NCI-H1105 treated with DMSO at 0.1 percent for 48 hours (cell line): ENCODE measurements at regions not wholly inside any gene's neighbourhood (a gene's known extent, or its start where the extent isn't known, plus 50 kb on each side); places are given as distances from the start of the nearest gene placed in this dataset.
A peak's percentile ranks its signal among the peaks of the same experiment; 100 is the strongest.

Experiments used
- DNase-seq: peaks from one replicate; lab custom pipeline; 2025; lab: John Stamatoyannopoulos, UW

DNA sequence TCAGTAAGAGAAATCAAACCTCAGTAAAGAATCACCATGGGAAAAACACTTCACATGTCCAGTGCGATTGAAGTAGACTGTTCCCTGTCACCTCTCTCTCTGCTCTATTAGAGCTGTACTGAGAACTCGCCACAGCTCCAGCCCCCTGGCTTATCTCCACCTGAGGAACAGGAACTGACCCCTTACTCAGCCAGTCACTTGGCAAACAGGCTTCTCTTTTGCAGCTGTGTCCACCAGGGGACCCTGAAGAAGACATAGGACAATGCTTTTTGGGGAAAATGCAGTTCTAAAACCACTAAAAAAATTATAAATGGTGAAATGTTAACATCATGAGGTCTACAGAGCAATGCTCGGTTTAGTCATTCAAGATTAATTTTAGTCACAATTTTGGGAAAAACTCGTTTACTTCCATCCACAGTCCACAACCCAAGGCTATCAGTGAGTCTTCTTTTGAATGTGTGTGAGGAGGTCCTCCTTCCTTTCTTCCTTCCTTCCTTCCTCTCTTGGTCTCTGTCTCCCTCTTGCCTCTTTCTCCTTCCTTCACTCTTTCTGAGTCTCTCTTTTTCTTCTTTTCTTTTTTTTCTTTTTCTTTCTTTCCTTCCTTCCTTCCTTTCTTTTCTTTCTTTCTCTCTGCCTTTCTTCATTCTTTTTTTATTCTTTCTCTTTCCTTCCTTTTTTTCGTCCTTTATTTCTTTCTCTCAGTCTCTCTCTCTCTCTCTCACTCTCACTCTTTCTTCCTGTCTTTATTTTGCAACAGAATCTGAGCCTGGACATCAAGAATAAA lies 1189.5 kb upstream of the TMEM132C start:
- no peak for DNase-seq

DNA sequence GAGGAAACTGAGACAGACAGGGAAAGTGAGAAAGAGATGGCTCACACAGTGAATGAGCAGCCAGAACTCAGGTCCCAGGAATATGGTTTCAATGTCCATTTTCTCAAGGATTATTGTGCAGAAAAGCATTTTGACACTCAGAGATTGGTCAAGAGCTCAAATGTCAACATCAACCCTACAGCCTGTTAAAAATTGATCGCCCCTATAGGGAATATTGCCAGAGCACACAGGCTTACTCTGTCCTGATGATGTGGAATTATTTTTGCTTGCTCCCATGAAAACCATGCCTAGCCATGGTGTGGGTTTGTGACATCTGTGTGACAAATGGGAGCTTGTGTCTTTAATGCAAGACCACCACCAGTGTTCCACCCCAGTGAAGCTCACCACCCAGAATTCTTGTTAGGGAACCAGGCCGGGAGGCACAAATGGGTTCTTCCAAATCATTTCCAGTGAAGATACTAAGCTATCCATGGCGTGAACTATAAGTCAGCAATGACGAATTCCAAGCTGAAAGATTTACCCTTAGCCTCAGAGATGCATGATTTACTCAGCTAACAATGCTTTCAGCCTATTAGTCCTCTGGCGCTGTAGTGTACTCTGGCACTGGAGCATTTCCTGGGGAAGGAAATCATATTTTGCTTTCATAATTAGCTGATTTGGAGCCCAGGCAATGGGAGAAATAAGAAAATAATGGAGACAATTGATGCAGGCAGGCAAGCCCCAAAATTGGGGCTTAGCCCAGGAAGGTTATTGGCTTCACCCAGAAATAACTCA lies 1188.2 kb upstream of the TMEM132C start:
- no peak for DNase-seq

DNA sequence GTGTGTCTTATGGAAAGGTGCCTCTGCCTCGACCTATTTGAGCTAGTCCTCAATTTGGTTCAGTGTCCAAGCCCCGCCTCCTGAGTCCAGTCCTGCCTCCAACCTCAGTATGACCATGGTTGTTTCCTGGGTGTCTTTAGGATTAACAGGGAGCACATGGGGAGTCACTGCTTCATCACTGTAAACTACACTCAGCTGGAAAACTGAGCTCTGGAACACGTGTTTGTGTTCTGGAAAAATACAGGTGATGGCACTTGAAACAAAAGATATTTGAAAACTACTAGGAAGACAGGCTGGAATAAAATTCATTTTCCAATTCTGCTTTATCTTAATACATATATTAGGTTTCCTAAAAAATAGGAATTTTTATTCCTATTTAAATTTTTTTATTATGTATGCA lies 1187.3 kb upstream of the TMEM132C start:
- no peak for DNase-seq

DNA sequence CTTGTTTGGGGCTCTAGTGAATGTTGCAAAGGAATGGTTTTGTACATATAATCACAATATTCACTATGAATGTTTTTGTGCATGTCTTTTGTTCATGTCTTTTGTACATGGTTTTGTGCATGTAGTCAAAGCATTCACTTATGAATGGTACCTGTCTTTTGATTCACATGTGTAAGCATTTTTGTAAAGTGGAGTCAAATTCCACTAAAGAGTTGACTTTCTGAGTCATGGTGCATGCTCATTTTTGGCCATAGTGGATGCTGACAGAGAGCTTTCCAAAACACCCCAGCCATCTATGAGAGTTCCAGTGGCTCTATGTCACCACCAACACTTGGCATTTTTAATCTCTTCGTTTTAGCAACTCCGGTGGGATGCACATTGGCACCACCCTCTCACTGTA lies 1185.9 kb upstream of the TMEM132C start:
- no peak for DNase-seq

DNA sequence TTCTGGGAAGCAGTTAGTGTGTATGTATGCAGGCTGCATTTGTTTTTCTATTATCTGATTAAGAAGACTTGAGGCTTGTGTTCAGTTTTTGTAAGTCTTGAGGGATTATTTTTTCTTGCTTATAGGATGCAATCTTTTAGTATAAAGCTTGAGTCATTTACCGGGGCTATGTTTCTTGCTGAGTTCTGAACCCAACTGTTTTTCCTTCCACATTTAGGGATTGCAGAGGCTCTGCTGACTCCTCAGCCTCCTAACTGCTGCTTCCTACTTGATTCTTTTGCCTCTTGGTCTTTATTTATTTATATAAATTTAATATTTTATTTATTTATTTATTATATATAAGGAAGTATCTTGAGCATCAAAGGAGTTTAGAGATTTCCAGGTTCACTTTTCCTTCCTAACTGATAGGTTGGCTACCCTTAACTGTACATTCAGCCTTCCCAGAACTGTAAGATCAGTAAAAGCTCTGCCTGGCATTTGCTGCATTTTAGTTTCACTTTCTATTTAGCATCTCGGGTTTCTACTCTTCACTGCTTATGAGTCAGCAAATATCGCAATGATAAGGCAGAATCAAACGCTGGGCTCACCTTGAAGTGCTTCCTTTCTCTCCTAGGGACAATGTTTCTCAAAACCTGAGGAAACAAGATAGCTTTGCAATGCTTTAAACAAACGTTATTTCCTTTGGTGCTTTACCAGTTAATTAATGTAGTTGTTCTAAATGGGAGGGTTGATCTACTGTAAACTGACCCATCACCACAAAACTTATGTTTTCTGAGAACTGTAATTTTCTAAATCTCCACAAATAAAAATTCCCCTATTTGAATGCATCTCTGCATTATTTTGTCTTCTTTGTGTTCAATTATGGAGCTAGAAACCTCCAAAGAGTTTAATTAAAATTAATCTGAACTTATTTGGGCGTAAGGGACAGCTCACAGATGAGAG lies 1183.7 kb upstream of the TMEM132C start:
- peak; percentile 92 for DNase-seq

DNA sequence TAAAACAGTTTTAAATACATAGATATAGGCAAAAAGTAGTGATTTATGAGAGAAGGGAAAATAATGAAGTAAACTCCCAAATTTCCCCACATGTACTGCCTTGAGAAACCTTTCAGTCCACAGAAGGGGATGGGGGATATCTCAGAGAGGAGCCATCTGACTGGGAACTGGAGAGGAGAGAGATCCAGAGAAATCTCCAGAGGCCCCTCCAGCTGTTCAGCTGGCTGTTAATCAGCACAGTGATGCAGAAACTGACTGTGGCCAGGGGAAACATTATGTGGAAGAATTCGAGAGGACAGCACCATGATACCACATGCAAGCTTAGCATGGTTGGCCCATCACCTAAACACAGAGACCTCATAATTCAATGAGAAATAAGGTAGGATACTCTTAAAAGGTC lies 1165.9 kb upstream of the TMEM132C start:
- no peak for DNase-seq

DNA sequence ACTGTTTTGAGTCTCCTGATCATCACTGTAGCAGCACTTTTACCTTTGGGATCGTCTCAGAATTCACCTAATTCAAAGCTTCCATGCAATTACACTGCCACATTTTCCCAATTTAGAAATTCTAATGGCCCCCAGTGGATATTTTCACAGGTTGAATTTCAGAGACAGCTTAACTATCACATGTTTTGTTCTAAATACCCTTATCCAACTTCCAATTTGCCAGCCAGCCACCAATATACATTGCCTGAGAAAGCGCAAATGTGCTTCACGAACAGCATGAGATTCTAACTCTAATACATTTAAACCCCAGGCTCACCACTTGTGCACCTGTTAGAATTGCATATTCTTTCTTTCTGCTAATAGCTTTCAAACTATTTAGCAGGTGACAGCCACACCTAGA lies 1160.9 kb upstream of the TMEM132C start:
- no peak for DNase-seq

DNA sequence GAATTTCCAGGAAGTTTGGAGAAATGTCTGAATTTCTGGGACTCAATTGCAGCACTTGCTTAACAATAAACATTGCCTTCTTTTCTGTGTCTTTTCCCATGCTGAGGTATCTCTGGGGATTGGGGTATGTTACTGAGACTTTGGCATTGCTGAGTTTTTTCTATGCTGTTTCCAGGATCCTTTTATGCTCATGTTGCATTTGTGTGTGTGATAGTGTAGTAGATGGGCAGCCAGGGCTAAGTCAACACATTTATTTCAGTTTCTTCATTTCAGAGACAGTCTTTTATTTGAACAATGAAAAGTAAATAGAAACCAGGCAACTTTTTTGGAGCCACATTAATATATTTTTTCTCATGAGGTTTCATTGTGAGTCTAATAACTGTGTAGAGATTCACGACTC lies 1160.3 kb upstream of the TMEM132C start:
- no peak for DNase-seq

DNA sequence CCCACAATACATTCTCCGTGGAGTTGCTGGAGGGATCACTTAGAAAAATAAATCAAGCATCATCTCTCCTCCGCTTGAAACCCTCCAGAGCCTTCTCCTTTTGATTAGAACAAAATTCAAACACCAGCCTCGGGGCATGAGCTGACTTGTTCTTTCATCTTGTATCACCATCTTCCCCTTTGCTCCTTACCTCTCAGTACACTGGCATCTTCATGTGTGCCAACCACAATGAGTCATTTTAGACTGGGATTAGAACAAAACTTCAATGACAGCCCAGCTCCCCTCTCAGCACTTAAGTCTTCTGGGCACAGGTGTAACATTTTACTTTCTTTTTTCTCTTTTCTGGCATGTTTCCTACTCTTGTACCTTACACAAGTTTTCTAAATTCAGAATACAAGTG lies 1159.2 kb upstream of the TMEM132C start:
- no peak for DNase-seq

DNA sequence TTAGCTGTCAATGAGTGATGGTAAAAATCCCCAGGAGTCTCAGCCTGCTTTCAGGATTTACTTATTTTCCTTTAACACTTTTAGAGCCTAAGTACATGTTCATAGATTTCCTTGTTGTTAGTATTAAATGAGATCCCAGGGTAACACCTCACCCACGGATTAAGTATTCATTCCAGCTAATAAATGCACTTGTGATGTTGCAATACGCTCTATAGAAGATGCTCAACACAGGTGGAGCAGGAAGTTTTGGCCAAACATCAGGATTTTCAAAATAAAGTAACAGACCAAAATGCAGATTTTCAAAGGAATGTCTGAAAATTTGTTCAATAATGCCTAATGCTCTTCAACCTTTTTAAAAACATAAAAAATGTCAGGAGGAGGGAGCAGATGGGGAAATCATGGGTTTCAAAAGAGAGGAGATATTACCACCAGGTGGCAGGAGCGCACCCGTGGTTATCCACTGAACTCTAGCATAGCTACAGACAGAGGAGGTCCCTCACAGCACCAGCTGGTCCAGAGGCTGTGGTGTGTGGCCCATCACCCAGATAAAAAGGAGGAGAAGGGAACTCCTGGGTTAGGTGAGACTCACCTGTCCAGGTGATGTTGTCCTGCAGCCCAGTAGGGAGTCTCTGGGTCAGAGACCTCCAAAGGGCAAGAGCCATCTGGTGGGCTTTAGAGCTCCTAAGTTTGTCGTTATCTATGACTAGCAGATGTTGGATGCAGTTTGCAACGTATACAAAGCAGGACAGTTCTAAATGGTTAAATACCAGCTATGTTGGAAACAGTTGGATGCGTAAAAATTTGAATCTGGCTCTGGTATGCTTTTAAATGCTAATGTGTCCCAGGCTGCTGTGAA lies 1158.4 kb upstream of the TMEM132C start:
- no peak for DNase-seq

DNA sequence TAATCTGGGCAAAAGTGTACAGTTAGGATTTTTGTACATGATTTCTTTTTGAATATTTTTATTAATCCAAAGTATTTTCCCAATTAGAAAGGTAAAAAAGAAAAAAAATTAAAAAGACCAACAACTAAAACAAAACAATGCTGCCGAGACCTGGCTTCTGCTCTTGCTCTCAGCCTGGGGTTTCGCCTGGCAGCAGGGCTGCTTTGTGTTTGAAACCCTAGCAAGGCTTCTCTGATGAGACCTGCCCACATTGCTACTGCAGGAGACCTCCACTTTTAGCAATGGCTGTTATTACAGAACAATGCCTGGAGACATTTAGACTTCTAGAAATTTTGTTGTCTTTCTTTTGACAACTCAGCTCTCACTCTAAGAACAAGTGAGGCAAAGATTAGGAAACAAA lies 1153.0 kb upstream of the TMEM132C start:
- no peak for DNase-seq

DNA sequence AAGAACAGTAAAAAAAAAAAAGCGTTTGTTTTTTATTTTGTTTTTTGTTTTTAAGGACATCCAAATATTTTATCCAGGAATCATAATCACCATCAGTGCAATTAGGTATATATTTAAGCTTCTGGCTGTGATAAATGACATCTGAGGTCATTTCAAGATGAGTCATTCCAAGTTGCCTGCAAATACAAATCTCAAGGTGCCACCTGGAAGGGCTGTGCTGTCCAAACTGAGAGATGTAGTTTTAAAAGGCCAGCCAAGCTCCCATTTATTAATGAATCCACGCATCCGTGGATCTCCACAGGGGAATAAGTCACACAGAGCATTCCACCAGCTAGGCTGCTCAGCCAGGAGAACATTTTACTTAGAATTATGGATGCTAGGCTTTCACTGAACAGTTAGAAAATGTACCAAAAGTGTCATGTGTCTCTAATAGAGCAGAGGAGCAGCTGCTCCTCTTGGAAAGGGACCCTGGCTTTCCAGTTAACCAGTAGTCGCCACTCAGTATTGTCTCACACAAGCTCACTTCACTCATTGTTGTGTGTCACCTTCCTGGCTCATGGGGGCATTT lies 1151.4 kb upstream of the TMEM132C start:
- no peak for DNase-seq

DNA sequence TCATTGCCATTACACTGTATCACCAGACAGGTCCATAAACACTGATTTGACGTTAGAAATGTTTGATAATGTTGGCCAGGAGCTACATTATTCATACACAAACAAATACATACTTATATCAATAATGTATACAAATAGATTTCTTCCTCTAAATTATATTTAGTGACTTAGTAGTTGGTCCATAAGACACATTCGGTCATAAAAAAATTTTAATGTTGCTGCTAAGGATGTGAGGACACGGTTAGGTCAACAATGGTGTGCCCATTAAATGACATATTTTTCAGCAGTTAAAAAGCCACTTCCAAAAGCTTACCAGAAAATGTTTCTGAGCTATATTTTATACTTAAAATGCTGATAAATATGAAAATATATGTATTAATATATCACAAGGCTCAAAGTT lies 1148.7 kb upstream of the TMEM132C start:
- DNase-seq, result no peak

DNA sequence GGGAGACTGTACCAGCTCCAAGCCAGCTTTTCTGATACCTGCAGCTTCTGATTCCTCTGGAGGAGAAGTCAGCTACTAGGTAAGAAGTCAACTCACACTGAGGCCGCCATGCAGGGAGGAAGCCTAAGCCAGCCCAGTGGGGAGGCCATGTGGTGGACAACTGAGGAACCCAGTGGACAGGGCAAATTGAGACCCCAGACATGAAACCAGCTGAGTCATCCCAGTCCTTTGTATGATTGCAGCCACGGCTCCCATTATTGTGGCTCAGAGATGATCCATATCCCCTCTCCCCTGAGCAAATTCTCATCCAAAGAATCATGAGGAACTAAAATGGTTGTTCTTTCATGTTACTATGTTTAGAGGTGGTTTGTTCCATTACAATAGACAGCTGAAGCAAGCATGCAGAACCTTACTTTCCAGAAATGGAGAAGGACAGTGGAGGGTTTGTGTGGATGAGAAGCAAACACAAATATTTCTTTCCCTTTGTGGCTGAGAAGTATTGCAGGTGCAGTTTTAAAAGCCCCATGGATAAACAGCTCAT lies 1147.3 kb upstream of the TMEM132C start:
- no peak for DNase-seq

DNA sequence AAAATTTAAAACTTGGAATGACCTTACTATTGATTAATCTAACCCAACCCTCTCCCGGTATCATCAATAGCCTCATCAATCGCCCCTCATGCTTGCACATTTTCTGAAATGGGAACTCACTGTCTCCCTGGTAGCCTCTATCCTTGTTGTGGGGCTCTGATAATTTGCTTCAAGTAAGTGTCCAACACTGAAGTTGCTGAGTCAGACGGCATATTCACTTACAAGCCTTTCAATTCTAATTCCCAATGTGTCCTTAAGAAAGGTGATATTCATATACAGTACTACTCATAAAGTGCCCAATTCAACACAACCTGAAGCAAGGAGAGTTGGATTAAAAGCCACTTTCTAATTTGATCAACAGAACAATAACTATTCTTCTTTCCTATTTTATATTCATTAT lies 1146.1 kb upstream of the TMEM132C start:
- no peak for DNase-seq

DNA sequence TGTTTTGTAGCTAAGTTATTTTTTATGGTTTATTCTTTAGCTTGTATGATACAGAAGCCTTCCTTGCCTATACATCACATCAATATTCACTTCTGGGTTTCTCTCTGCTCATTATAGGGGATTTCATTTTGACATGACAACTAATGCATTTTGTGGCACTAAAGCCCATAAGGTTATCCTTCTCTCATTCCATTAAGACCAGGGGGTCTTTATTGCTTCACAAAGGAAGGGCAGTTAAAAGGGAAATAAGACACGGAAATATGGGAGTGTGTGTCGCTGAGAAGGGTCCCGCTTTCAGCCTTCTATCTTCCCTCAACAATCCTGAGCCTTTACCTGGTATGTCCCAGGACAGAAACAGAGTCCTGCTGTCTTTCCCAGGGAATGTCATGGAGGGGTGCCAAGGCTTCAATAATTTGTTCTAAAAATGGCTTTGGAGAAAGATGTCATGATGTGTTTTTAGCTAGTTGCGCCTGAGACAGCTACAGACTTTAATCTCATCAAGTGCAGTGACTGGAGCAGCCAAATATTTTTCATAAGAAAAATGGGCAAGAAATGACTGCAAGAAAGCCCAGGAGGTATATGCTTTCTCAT lies 1145.4 kb upstream of the TMEM132C start:
- no peak for DNase-seq

DNA sequence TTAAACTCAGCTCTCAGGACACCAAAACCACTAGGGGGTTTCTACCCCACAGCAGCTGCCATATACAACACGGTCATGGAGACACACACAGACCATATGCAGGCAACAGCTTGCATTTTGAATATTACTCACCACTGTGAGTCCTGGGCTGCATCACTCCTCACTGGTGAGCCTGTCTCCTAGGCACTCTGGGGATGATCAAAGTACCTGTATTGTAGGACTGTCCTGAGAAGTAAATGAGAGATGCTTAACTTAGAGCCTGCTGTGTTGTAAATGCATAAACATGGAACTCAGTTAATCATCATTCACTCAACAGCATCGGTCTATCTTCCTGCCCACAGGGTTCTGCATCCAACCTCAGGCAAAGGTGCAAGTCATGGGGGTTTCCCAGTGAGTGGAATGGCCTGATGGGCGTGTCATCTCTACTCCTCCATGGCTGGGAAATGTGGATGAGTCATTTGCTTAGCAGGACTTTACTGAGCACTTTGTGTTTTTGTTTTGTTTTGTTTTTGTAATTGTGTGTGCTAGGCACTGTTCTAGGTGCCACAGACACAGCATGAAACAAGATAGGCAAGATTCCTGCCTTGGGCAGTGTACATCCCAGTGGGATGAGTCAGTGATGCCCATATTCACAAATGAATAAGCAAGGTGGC lies 1141.2 kb upstream of the TMEM132C start:
- DNase-seq, result no peak

DNA sequence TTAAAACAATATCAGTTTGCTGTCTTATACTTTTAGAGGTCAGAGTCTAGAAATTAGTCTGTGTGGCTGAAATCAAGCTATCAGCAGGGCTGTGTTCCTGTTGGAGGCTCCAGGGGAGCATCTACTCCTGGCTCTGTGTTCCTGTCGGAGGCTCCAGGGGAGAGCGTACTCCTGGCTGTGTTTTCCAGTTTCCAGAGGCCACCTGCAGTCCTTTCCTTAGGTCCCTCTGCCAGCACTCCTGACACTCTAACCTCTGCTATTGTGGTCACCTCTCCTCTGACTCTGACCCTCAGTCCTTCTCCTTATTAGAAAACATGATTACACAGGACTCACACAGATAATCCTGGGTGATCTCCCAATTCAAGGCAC lies 1140.7 kb upstream of the TMEM132C start:
- no peak for DNase-seq

DNA sequence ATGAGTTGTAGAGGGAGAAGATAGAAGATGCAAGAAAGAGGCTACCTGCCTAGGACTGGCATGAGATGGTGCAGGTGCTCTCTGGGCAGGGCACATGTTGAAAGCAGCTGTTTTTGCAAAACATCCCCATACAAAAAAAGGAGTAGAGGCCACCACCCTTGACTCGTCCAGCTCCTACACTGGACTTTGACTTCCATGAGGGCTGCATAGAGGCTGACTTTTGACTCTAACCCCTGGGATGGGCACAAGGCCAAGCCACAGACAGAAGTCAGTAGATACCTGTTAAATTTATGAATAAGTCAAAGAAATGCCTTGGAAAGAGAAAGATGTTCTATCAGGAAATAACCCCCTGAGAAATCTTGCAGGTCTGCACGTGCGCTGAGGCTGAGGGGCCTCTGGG lies 1139.1 kb upstream of the TMEM132C start:
- DNase-seq, result no peak

DNA sequence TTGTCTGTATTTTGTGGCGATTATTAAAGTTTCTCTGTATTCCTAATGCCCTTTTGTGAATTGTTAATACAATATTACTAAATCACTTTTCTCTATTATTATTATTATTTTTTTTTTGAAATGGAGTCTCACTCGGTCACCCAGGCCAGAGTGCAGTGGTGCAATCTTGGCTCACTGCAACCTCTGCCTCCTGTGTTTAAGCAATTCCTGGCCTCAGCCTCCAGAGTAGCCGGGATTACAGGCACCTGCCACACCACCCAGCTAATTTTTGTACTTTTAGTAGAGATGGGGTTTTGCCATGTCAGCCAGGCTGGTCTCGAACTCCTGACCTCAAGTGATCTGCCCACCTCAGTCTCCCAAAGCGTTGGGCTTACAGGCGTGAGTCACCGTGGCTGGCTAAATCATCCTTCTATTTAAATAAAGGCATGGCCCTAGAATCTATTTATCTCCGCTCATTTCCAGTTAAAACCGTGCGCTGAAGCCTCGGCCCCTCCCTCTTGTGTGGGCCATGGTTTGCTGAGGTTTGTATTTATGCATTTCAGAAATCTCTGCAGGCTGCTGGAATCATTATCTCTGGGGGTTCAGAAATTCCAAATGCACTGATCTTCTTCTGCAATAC lies 1136.4 kb upstream of the TMEM132C start:
- no peak for DNase-seq
